GM12892 (cell line): ENCODE measurements at regions not wholly inside any gene's neighbourhood (a gene's known extent, or its start where the extent isn't known, plus 50 kb on each side); places are given as distances from the start of the nearest gene placed in this dataset.
"Not testable (repeated sequence)": the region's sequence is repeated elsewhere in the genome, so short reads cannot be mapped to it uniquely, and the experiment has no call there.

ENCODE experiments used
- POLR2A ChIP-seq: IDR thresholded peaks from 2 replicates; pipeline ENCODE4 v1.6.1; 2011; ENCODE audit warnings: low read depth, low read length, control low read depth
- POLR2AphosphoS5 ChIP-seq: IDR thresholded peaks from 2 replicates; pipeline ENCODE4 v1.6.1; 2011; ENCODE audit warnings: low read depth, low read length, control low read depth
- TAF1 ChIP-seq: IDR thresholded peaks from 2 replicates; pipeline ENCODE4 v1.6.1; 2011; ENCODE audit warnings: low read depth, mild to moderate bottlenecking, control low read depth, low read length, borderline replicate concordance

DNA sequence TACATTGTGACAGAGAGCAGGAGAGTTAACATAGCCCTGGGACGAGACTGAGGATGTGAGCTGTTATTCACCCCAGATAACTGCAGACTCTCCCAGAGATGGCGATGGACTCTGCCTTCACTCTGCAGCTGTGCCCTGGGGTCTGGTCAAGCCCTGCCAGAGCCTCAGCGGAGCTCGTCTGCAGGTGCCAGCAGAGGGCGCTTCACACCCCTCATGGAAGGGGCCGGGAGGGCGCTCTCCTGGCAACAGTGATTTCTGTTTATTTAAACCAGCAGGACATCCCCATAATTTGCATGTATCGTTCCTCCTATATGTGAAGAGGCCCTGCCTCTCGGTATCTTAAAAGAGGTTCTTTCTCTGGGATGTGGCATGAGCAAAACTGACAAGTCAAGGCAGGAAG, 1329.8 kb downstream of the RPIA start:
- TF ChIP-seq POLR2AphosphoS5, TAF1, POLR2A: not testable (repeated sequence)
